ENCODE measurements at regions not wholly inside any gene's neighbourhood (a gene's known extent, or its start where the extent isn't known, plus 50 kb on each side); places are given as distances from the start of the nearest gene placed in this dataset.

GRCh38 chr6:115675443-115675842 is 385.2 kb downstream of the FRK start:
- TF ChIP-seq CTCF (IDR thresholded peaks at IDR 0.05; ENCODE audit: extremely low read depth in 1 of 2, insufficient read depth in 1 of 2, low read depth in 1 of 2, low read length in 2 of 2) (no peak), MAX (IDR thresholded peaks at IDR 0.05; ENCODE audit: insufficient read depth, insufficient read length) (no peak), POLR2A (IDR thresholded peaks at IDR 0.05; ENCODE audit: low read depth, low read length) (no peak), MYC (IDR thresholded peaks at IDR 0.05; ENCODE audit: low read depth, low read length) (no peak), EZH2 (IDR thresholded peaks at IDR 0.05; ENCODE audit: borderline replicate concordance, low read depth, low read length, severe bottlenecking) (no peak), POLR2AphosphoS5 (IDR thresholded peaks at IDR 0.05; ENCODE audit: insufficient read depth, low read depth, low read length) (no peak), JUN (IDR thresholded peaks at IDR 0.05; ENCODE audit: borderline replicate concordance, insufficient read depth, insufficient read length, low read depth) (no peak), GATA2 (IDR thresholded peaks at IDR 0.05; ENCODE audit: insufficient read depth, insufficient read length, low read depth, low read length) (no peak)
